ENCODE measurements at regions not wholly inside any gene's neighbourhood (a gene's known extent, or its start where the extent isn't known, plus 50 kb on each side); places are given as distances from the start of the nearest gene placed in this dataset.

- H4K5ac ChIP-seq (ENCODE audit: insufficient read length, low read depth, low read length) = no peak overlapping the region
- H4K91ac ChIP-seq (ENCODE audit: insufficient read length, low read depth, low read length) = no peak overlapping the region
- no peaks in the 10 kb centered on the region for H3K79me2 ChIP-seq (ENCODE audit: insufficient read depth, low read length)
- no peak overlapping the region for H3K4me3 Mint-ChIP-seq
- H3K4me2 ChIP-seq (ENCODE audit: insufficient read depth, insufficient read length, low read length) = no peak overlapping the region
- no peak overlapping the region for H4K8ac ChIP-seq (replicated peaks; ENCODE audit: insufficient read length, low read depth, low read length)
- H3K23me2 ChIP-seq (ENCODE audit: insufficient read length, low read depth, low read length, poor library complexity, severe bottlenecking) = no peaks in the 10 kb centered on the region
- H3K23ac ChIP-seq (ENCODE audit: insufficient read length, low read depth, low read length) = no peak overlapping the region
- H2AFZ ChIP-seq (ENCODE audit: low read length) = no peak overlapping the region
- H3K9ac ChIP-seq (ENCODE audit: extremely low read depth, insufficient read length, low read length) = no peak overlapping the region
- H4K20me1 ChIP-seq (ENCODE audit: control insufficient read depth, insufficient read depth, insufficient read length) = no peaks in the 10 kb centered on the region
- no peak overlapping the region for H2BK120ac ChIP-seq (ENCODE audit: low read depth, low read length, poor library complexity, severe bottlenecking)
- H3K36me3 Mint-ChIP-seq (ENCODE audit: insufficient read depth in 1 of 3, low read depth in 3 of 3) = no peaks in the 10 kb centered on the region
- H3K4me1 ChIP-seq (ENCODE audit: insufficient read depth, low read length) = no peaks in the 10 kb centered on the region
- H3K14ac ChIP-seq (ENCODE audit: insufficient read depth, low read length) = no peak overlapping the region
- no peaks in the 10 kb centered on the region for H3K9me3 Mint-ChIP-seq
- no peak for DNase-seq
- no peak overlapping the region for H3K18ac ChIP-seq (ENCODE audit: insufficient read length, low read depth, low read length)
- H3K9me3 ChIP-seq (ENCODE audit: control insufficient read depth, low read depth, low read length) = no peaks in the 10 kb centered on the region
- no peak overlapping the region for H3K27ac ChIP-seq (ENCODE audit: insufficient read length, low read depth, low read length)
- no peak overlapping the region for H2BK20ac ChIP-seq (ENCODE audit: low read depth, low read length, poor library complexity, severe bottlenecking)
- no peak overlapping the region for H3T11ph ChIP-seq (ENCODE audit: low read length)
- no peak overlapping the region for H2BK12ac ChIP-seq (ENCODE audit: insufficient read length, low read depth, low read length)
- peaks cover 9 to 16% of the 10 kb centered on the region in 2 experiments for H3K4me1 Mint-ChIP-seq
- no peak overlapping the region for H3K27ac Mint-ChIP-seq
- no peak overlapping the region for H3K56ac ChIP-seq (ENCODE audit: insufficient read length, low read depth, low read length)
- no peaks in the 10 kb centered on the region for H3K27me3 ChIP-seq (ENCODE audit: insufficient read depth, low read length)
- H3K4ac ChIP-seq (ENCODE audit: low read depth, low read length) = no peak overlapping the region
- no peak overlapping the region for H2BK15ac ChIP-seq (ENCODE audit: low read depth, low read length)
- H2AK5ac ChIP-seq (ENCODE audit: insufficient read length, low read length) = no peak overlapping the region
- H3K27me3 Mint-ChIP-seq (ENCODE audit: low read depth) = no peaks in the 10 kb centered on the region
- H2BK5ac ChIP-seq (ENCODE audit: insufficient read length, low read length) = no peak overlapping the region
- no peaks in the 10 kb centered on the region for H3K79me1 ChIP-seq (ENCODE audit: insufficient read depth, low read depth, low read length, poor library complexity, severe bottlenecking)
- TF ChIP-seq, protein P1, sequence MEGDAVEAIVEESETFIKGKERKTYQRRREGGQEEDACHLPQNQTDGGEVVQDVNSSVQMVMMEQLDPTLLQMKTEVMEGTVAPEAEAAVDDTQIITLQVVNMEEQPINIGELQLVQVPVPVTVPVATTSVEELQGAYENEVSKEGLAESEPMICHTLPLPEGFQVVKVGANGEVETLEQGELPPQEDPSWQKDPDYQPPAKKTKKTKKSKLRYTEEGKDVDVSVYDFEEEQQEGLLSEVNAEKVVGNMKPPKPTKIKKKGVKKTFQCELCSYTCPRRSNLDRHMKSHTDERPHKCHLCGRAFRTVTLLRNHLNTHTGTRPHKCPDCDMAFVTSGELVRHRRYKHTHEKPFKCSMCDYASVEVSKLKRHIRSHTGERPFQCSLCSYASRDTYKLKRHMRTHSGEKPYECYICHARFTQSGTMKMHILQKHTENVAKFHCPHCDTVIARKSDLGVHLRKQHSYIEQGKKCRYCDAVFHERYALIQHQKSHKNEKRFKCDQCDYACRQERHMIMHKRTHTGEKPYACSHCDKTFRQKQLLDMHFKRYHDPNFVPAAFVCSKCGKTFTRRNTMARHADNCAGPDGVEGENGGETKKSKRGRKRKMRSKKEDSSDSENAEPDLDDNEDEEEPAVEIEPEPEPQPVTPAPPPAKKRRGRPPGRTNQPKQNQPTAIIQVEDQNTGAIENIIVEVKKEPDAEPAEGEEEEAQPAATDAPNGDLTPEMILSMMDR (conservative IDR thresholded peaks at IDR 0.05) = no peak
Measured at GRCh38 chr9:80793706-80794105, 895.6 kb downstream of the TLE1 start.

Data from H9 (cell line).